Prostate gland (tissue), 2 donors: ENCODE measurements at regions not wholly inside any gene's neighbourhood (a gene's known extent, or its start where the extent isn't known, plus 50 kb on each side); places are given as distances from the start of the nearest gene placed in this dataset.

Experiments
- CTCF ChIP-seq, 4 experiments: fragments of 200-600 bp in 2 of 4; fragments of 450-650 bp in 2 of 4; sonication (generic) in 2 of 4; IDR thresholded peaks; 1 replicate in 3 of 4; 2 replicates in 1 of 4; pipeline ENCODE4 v1.5.1; 2016 to 2019; ENCODE audit warnings: antibody characterized with exemption in 4 of 4, mild to moderate bottlenecking in 2 of 4, moderate library complexity in 2 of 4
- POLR2A ChIP-seq: fragments of 450-650 bp; IDR thresholded peaks from one replicate; pipeline ENCODE4 v1.6.1; 2016; ENCODE audit warnings: antibody characterized with exemption, mild to moderate bottlenecking

- TF ChIP-seq CTCF (IDR thresholded peaks at IDR 0.05): no peak
- no peak for TF ChIP-seq POLR2A
These were observed 85.9 kb downstream of the GLI2 start for GRCh38 chr2:120821446-120822160.
